GM10266 (cell line): ENCODE measurements at regions not wholly inside any gene's neighbourhood (a gene's known extent, or its start where the extent isn't known, plus 50 kb on each side); places are given as distances from the start of the nearest gene placed in this dataset.

Source experiments
- DNase-seq: peaks from one replicate; pipeline ENCODE4 v3.0.0; 2012; ENCODE audit errors: extremely low spot score
- CTCF ChIP-seq: IDR thresholded peaks from 2 replicates; pipeline ENCODE4 v1.5.1; 2012; ENCODE audit warnings: mild to moderate bottlenecking, low read depth; ENCODE audit not compliant: control insufficient read depth, insufficient read depth; ENCODE audit errors: missing control alignments

GRCh38 chr20:19025430-19026120 is 186.9 kb upstream of the SLC24A3 start:
- DNase-seq: no peak
- TF ChIP-seq CTCF: no peak

GRCh38 chr20:19026121-19026878 is 186.1 kb upstream of the SLC24A3 start:
- TF ChIP-seq CTCF: no peak
- DNase-seq: peak; percentile 51

GRCh38 chr20:19026901-19027644 is 185.4 kb upstream of the SLC24A3 start:
- peak; percentile 36 for TF ChIP-seq CTCF
- DNase-seq: no peak

GRCh38 chr20:19027971-19028370 is 184.5 kb upstream of the SLC24A3 start:
- no peak for TF ChIP-seq CTCF
- no peak for DNase-seq

GRCh38 chr20:19041787-19042186 is 170.7 kb upstream of the SLC24A3 start:
- TF ChIP-seq CTCF: no peak
- no peak for DNase-seq

- no peak for TF ChIP-seq CTCF
- no peak for DNase-seq
Observed at GRCh38 chr20:19045371-19045770, 167.1 kb upstream of the SLC24A3 start.
